RWPE2 (cell line): ENCODE measurements at regions not wholly inside any gene's neighbourhood (a gene's known extent, or its start where the extent isn't known, plus 50 kb on each side); places are given as distances from the start of the nearest gene placed in this dataset.
A peak's percentile ranks its signal among the peaks of the same experiment; 100 is the strongest.

Experiments used
- ATAC-seq: fragments of 200-7000 bp; cut with Tn5 transposase; 3 replicates; pipeline ENCODE4 v1.9.1; 2021; ENCODE audit warnings: low read depth
- DNase-seq: peaks from one replicate; pipeline ENCODE4 v3.0.0-alpha.2; 2020; ENCODE audit warnings: low spot score
- H3K27ac ChIP-seq: fragments of 450-650 bp; 2 replicates; pipeline ENCODE4 v1.5.1; 2017; ENCODE audit warnings: mild to moderate bottlenecking; ENCODE audit not compliant: poor library complexity, severe bottlenecking
- H3K27me3 ChIP-seq: fragments of 250-450 bp; sonication (Bioruptor Pico); 2 replicates; pipeline ENCODE4 v1.5.1; 2021; ENCODE audit warnings: mild to moderate bottlenecking, moderate library complexity; ENCODE audit not compliant: insufficient read depth, poor library complexity, severe bottlenecking
- H3K36me3 ChIP-seq: fragments of 250-450 bp; sonication (Bioruptor Pico); 2 replicates; pipeline ENCODE4 v1.5.1; 2020; ENCODE audit warnings: low read depth, mild to moderate bottlenecking, moderate library complexity
- H3K4me1 ChIP-seq: fragments of 250-450 bp; sonication (Bioruptor Pico); 2 replicates; pipeline ENCODE4 v1.5.1; 2021; ENCODE audit warnings: mild to moderate bottlenecking, moderate library complexity; ENCODE audit not compliant: insufficient read depth, poor library complexity, severe bottlenecking
- H3K4me3 ChIP-seq: fragments of 250-450 bp; sonication (Bioruptor Pico); 2 replicates; pipeline ENCODE4 v1.5.1; 2021; ENCODE audit warnings: mild to moderate bottlenecking, moderate library complexity; ENCODE audit not compliant: severe bottlenecking
- H3K9me3 ChIP-seq: fragments of 250-450 bp; sonication (Bioruptor Pico); 2 replicates; pipeline ENCODE4 v1.5.1; 2021; ENCODE audit warnings: mild to moderate bottlenecking, moderate library complexity; ENCODE audit not compliant: severe bottlenecking
- TF ChIP-seq, protein P1 (sequence below): fragments of 450-650 bp; IDR thresholded peaks from one replicate; pipeline ENCODE4 v1.5.1; 2017; ENCODE audit warnings: mild to moderate bottlenecking, moderate library complexity; ENCODE audit not compliant: poor library complexity, severe bottlenecking

DNA sequence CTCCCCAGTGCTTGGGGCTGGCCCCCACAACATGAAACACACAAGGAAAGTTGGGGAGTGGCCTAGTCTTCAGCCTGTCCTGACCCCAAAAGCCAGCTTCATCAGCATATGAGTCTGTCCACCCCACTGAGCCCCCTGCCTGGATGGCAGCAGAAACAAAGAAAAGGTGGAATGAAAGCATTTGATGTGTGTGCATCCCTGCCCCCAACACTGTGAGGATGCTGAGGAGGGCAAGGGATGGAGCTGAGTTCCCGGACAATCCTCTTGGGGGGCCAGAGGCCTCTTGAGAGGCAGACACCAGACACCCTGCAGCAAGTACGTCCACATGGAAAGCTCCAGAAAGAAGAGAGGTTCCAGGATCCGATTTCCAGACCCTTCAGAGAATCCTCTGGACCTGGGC lies 113.5 kb upstream of the PPP1R26 start:
- no peaks in the 10 kb centered on the region for H3K9me3 ChIP-seq
- DNase-seq (no peak), ATAC-seq (no peak)
- H3K36me3 ChIP-seq, result no peaks in the 10 kb centered on the region
- no peak overlapping the region for H3K4me3 ChIP-seq
- no peak overlapping the region for H3K27ac ChIP-seq
- H3K4me1 ChIP-seq, result peaks cover 3% of the 10 kb centered on the region
- TF ChIP-seq, protein P1, sequence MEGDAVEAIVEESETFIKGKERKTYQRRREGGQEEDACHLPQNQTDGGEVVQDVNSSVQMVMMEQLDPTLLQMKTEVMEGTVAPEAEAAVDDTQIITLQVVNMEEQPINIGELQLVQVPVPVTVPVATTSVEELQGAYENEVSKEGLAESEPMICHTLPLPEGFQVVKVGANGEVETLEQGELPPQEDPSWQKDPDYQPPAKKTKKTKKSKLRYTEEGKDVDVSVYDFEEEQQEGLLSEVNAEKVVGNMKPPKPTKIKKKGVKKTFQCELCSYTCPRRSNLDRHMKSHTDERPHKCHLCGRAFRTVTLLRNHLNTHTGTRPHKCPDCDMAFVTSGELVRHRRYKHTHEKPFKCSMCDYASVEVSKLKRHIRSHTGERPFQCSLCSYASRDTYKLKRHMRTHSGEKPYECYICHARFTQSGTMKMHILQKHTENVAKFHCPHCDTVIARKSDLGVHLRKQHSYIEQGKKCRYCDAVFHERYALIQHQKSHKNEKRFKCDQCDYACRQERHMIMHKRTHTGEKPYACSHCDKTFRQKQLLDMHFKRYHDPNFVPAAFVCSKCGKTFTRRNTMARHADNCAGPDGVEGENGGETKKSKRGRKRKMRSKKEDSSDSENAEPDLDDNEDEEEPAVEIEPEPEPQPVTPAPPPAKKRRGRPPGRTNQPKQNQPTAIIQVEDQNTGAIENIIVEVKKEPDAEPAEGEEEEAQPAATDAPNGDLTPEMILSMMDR, result no peak
- peaks cover 2% of the 10 kb centered on the region for H3K27me3 ChIP-seq

DNA sequence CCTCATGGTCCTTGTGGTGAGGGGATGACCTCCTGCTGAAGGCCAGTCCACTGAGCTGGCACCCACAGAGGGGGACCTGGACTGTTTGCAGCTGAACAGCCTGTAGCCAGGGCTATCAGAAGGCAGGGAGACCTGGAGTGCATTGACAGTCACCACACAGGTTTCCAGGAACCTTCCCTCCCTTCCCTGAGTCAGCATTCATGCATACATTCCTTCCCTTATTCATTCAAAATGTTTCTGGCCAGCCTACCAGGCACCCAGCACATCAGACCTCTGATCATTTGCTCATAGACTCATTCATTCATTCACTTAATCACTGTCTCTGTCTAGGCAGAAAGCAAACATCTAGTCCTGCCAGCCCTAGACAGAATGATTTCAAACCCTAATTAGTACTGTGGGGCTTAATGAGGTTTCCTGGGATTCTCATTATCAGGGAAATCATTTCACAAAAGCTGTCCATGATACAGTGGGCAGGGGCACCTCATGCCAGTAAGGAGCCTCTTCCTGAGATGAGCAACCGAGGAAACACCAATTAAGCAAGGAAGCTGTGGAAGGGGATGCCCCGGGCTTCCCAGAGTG lies 110.1 kb upstream of the PPP1R26 start:
- no peak for DNase-seq
- no peak overlapping the region for H3K27ac ChIP-seq
- TF ChIP-seq, protein P1, result no peak
- H3K36me3 ChIP-seq, result no peaks in the 10 kb centered on the region
- peaks cover 3% of the 10 kb centered on the region for H3K27me3 ChIP-seq
- no peaks in the 10 kb centered on the region for H3K9me3 ChIP-seq
- H3K4me3 ChIP-seq, result no peak overlapping the region
- ATAC-seq, result 0 out of 3 replicates have a peak, but pooled peaks have one; percentile 40
- peaks cover 3% of the 10 kb centered on the region for H3K4me1 ChIP-seq

DNA sequence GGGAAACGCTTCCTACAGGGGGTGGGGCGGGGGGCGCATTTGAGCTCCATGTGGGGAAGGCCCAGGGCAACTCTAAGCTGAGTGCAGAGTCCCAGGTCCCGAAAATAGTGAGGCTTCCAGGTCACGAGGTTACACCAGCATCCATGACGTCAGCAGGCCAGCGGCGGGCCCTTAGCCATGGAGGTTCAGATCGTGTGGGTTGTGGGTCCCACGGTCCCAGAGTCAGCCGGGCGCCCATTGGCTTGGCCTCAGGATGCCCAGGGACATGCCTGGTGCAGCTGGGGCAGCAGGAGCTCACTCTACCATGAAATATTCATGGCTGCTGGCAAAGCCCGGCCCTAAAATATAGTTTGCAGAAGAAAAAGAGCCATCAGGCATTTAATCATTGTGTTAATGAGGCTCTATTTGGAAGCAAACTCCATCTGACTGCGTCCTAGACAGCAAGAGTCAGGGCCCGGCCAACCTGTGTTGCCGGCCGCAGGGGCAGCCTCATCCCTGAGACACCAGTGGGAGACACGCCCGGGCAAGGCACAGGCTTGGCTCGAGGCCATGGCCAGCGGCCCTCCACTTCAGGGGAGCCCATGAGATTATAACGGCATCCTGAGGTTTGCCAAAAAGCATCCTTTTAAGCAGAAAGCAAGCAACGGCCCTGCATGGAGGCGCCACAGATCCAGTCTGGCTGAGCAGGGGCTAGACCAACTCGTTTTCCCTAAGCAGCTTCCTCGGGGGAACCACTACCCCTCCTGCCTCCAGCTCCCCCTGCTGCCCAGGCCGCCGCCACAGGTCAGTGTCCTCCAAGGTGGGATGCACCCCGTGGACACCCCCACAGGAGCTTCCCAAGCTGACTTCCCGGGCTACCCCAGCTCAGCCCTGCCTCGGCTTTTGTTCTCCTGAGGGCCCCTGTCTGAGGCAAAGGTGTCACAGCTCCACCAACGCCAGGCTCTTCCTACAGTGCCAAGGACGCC lies 108.9 kb upstream of the PPP1R26 start:
- DNase-seq (no peak), ATAC-seq (peak; percentile 33; the same call in 1 of the 3 replicates)
- peaks cover 5% of the 10 kb centered on the region for H3K27me3 ChIP-seq

DNA sequence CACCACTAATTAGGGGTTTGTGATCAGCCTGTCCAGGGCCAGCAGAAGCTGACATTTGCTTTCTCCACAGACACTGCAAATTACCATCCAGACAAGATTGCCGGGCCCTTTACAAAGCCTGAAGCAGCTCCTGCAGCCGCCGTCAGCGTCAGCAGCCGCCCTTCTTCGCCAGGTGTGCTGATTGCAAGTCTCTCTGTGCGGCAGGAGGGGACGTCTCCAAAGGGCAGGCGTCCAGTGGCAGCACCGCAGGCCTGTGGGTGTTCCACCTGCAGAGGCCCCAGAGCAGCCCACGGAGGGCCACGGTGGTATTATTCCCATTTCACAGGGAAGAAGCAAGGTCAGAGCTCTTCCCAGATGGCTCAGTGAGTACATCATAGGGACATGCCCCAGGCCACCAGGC lies 108.0 kb upstream of the PPP1R26 start:
- no peak for ATAC-seq
- peaks cover 13% of the 10 kb centered on the region for H3K27me3 ChIP-seq
- DNase-seq, result no peak

More for the DNA sequence above, 108.9 kb upstream of the PPP1R26 start:
- Histone ChIP-seq H3K27ac (no peak overlapping the region), H3K36me3 (no peaks in the 10 kb centered on the region), H3K4me3 (no peak overlapping the region), H3K4me1 (peaks cover 3% of the 10 kb centered on the region), H3K9me3 (no peaks in the 10 kb centered on the region)
- TF ChIP-seq, protein P1, result no peak

More for the DNA sequence above, 108.0 kb upstream of the PPP1R26 start:
- TF ChIP-seq, protein P1, result no peak
- H3K36me3 ChIP-seq, result no peaks in the 10 kb centered on the region
- no peak overlapping the region for H3K27ac ChIP-seq
- no peaks in the 10 kb centered on the region for H3K9me3 ChIP-seq
- H3K4me3 ChIP-seq, result no peak overlapping the region
- peaks cover 3% of the 10 kb centered on the region for H3K4me1 ChIP-seq
